GM19238 (cell line): ENCODE measurements at regions not wholly inside any gene's neighbourhood (a gene's known extent, or its start where the extent isn't known, plus 50 kb on each side); places are given as distances from the start of the nearest gene placed in this dataset.

Source experiments
- DNase-seq: peaks from one replicate; pipeline ENCODE4 v3.0.0; 2011; ENCODE audit warnings: low spot score; ENCODE audit not compliant: insufficient read length

DNA sequence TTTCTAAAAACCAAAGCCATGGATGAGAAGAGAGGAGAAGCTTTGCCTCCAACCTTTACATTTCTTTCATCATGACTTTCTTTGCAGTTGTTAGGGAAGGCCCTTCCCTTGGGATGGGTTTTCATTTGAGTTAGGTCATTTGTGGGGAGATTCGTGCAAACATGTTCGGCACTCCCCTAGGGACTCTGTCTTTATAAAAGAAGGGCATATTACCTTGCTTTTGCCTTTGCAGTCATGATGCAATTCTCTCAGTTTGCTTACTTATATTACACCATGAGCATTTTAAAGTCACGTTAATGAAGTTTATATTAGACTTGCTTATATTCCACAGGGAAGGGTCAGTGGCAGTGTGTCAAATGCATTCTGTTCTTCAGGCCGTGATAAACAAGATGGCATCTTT is 289.3 kb upstream of the WWC1 start:
- DNase-seq = no peak

GRCh38 chr5:168005093-168005492 is 286.4 kb upstream of the WWC1 start:
- no peak for DNase-seq

- DNase-seq = no peak
These were observed 285.5 kb upstream of the WWC1 start for GRCh38 chr5:168005936-168006335.

DNA sequence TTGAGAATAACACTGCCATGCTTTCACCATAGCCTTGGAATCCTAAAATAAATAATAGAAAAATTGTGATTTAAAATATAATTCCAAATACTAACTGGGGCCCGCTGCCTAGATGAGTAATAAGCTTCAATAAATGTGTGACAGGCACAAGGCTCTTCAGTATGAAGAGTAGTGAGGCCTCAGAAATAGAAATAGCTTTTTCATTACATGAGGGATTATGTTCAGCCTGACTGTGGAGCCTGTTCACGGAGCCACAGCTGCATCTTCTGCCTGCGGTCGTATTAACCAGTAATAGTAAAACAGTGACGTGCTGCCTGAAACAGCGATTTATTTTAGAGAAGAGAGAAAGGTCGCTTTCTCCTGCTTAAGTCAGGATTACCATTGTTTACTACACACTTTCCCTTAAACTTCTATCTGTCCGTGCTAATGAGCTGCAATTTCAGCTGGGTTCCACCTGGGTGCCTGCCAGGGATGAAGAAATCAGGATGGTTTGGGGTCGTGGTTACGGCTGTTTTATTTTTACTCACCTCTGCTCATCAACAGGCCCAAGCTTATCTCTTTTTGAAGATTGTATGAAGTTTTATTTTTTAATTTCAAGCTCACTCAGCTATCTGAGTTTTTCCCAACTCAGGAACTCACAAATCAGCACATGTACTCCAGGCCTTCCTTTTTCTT is 284.9 kb upstream of the WWC1 start:
- DNase-seq = no peak

DNA sequence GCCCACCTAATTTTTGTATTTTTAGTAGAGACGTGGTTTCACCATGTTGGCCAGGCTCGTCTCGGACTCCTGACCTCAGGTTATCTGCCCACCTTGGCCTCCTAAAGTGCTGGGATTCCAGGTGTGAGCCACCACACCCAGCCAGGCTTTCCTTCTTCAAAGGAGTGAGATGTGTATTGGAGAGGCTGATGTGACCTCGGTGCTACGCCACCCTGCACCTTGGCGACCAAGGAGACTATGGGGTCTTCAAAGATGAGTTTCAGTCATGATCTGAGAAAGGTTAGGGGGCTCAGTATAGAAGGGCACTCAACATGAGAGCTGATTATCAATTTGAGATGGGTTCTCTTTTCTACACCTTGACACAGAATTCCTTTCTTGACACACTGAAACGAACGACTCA is 284.2 kb upstream of the WWC1 start:
- DNase-seq = no peak

DNA sequence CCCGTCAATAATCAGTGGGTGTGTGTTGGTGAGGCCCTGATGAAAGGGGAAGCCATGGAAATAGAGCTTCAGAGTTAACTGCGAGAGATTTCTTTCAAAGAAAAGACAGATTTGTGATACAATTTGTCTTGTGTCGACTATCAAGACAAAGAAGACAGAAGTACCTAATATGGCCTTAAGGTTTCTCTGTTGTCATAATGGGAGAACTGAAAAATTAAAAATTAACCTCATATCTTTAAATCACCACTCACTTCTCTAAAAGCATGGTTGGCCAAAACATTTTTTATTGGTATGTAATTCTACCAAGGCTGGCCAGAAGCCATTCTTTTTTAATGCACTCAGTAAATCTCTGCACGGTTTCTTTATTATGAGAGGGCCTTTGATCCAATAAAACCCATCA is 282.9 kb upstream of the WWC1 start:
- no peak for DNase-seq

GRCh38 chr5:168011096-168011495 is 280.3 kb upstream of the WWC1 start:
- no peak for DNase-seq

DNA sequence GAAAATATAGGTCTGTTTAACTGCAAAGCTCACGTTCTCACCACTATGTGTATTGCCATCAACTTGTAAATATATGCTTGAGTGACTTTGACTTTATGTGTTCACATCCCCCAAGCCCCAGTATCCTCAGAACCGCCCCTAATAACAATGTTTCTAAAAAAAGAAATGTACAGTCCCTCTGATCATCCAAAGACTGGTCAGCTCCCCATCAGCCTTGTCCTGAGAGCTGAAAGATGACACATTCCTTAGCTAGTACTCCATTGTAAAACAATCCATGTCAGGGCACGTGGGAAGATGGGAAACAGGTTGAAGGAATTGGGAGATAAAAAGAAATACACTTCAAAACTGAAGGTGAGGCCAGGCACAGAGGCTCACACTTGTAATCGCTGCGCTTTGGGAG is 279.4 kb upstream of the WWC1 start:
- DNase-seq = no peak

DNA sequence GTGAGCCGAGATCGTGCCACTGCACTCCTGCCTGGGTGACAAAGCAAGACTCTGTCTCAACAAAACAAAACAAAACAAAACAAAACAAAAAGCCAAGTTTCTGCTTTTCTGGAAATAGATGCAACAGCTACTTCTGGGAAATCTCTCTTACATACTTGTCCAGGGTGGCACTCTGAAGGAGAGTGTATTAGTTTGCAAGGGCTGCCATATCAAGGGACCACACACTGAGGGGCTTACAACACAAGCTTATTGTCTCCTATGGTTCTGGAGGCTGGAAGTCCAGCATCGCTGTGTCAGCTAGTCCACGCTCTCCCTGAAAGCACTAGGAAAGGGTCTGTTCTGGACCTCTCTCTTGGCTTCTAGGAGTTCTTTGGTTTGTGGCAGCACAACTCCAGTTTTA is 277.9 kb upstream of the WWC1 start:
- DNase-seq = no peak

DNA sequence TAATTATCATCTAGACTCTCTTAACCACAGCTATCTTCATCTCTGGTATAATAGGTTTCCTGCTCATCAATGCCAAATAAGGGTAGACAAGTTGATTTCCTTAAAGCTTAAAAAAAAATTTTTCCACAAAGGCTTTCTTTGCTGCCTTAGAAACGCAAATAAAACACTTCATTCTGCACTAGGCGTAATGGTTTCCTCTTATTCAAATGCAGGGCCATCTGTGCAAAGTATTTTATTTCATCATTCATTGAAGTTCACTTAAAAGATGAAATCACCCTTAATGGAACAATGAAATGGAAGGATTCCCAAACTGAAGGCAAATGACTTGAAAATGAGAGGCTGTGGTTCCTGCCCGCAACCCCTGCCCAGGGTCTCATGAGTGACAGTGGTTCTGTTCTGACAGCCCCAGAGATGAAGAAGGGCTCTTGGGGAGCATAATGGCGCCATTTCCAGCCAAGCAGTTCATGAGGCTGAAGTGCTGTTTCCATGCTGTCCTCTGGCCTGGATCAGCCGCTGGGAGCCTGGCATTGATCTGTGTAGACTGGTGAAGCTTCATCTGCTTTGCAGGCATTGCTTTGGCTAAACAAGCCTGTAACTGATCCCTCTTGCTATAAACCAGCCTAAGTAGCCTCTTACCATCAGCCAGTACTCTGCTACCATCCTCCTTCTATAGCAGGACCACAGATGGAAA is 276.9 kb upstream of the WWC1 start:
- DNase-seq = no peak

GRCh38 chr5:168015506-168015905 is 275.9 kb upstream of the WWC1 start:
- no peak for DNase-seq

GRCh38 chr5:168017313-168017712 is 274.1 kb upstream of the WWC1 start:
- no peak for DNase-seq

DNA sequence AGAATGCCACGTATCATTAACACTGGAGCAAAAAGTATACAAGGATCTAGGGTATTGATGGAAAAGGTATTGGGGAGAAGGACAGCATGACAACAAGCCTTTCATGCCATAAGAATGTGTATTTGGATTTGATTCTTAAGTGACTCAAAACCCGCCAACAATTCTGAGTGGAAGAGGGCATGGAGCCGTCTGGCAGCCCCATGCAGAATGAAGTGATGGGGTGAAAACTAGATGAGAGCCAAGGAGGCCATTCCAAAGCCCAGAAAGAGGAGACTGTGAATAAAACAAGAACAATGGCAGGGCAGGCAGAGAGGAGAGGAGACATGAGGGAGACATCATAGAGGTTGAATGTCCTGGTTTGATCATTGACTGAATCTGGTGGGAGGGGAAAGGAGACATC is 272.3 kb upstream of the WWC1 start:
- no peak for DNase-seq

GRCh38 chr5:168020542-168021294 is 270.7 kb upstream of the WWC1 start:
- no peak for DNase-seq

GRCh38 chr5:168022446-168023169 is 268.8 kb upstream of the WWC1 start:
- no peak for DNase-seq

DNA sequence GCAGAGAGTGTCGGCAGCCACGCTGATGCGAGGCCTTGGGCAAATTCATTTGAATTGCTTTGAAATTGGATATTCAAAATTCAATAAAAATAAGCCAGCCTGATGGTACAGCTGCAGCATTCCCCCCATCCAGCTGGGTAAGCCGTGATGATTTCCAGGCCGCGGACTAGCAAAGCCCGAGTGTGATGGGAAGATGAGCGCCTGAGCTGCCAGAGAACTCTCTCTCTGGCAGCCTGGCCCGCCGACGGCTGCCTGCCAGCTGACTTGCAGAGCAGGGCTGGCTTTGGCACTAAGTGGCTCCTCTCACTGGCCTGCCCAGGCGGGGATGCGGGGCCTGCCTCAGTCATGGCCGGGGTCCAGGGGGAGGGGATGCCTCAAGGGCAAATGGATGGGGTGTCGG is 268.3 kb upstream of the WWC1 start:
- no peak for DNase-seq

GRCh38 chr5:168024306-168024705 is 267.1 kb upstream of the WWC1 start:
- DNase-seq = no peak

- no peak for DNase-seq
These were observed 264.4 kb upstream of the WWC1 start for GRCh38 chr5:168027007-168027406.

GRCh38 chr5:168030912-168031311 is 260.5 kb upstream of the WWC1 start:
- no peak for DNase-seq

- no peak for DNase-seq
These were observed 259.8 kb upstream of the WWC1 start for GRCh38 chr5:168031614-168032013.

- no peak for DNase-seq
These were observed 252.4 kb upstream of the WWC1 start for GRCh38 chr5:168039039-168039438.
